HL-60 (cell line): ENCODE measurements at regions not wholly inside any gene's neighbourhood (a gene's known extent, or its start where the extent isn't known, plus 50 kb on each side); places are given as distances from the start of the nearest gene placed in this dataset.

Experiments
- CTCF ChIP-seq: IDR thresholded peaks from one replicate; pipeline ENCODE4 v1.5.1; 2011; ENCODE audit warnings: low read length, control low read depth, inconsistent platforms; ENCODE audit not compliant: insufficient read depth
- POLR2AphosphoS5 ChIP-seq: IDR thresholded peaks from 2 replicates; pipeline ENCODE4 v1.6.1; 2012; ENCODE audit warnings: low read depth
- REST ChIP-seq: IDR thresholded peaks from 2 replicates; pipeline ENCODE4 v1.6.1; 2012; ENCODE audit warnings: low read depth; ENCODE audit not compliant: insufficient replicate concordance

- TF ChIP-seq REST (no peak), CTCF (no peak), POLR2AphosphoS5 (no peak)
Observed at GRCh38 chr10:60525716-60526585, 136.3 kb upstream of the ANK3 start.
